ENCODE measurements at regions not wholly inside any gene's neighbourhood (a gene's known extent, or its start where the extent isn't known, plus 50 kb on each side); places are given as distances from the start of the nearest gene placed in this dataset.

DNA sequence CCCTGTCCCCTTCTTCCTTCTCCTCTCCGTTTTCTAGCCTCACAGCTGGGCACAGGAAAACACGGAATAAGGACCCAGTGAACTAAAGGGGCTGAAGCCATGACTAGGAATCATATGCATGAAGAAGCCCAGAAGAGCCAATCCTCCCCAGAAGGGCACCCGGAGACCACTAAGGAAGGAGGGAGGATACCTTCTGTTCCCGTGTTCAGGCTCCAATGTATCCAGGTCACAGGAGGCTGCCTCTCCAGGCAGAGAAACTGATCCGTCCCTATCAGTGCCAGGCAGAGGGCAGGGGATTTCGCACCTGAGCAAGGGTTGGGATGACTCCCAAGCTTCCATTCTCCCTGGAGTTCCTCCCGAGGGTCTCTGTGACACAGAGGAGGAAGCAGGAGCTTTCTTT is 246.6 kb downstream of the SNX10 start:
- Mint-ChIP-seq H3K27ac (no peak overlapping the region), H3K27me3 (ENCODE audit: low read depth) (peaks cover 40% of the 10 kb centered on the region), H3K4me3 (no peak overlapping the region), H3K4me1 (peaks cover 32% of the 10 kb centered on the region), H3K36me3 (ENCODE audit: low read depth) (no peaks in the 10 kb centered on the region), H3K9me3 (peaks cover 3% of the 10 kb centered on the region)
- TF ChIP-seq CTCF (IDR thresholded peaks at IDR 0.05; ENCODE audit: unreplicated experiment in 3 of 3): no peak

GRCh38 chr7:26538689-26539088 is 247.0 kb downstream of the SNX10 start:
- Mint-ChIP-seq H3K27me3 (ENCODE audit: low read depth) (peaks cover 40% of the 10 kb centered on the region), H3K9me3 (peaks cover 3% of the 10 kb centered on the region), H3K27ac (no peak overlapping the region), H3K4me1 (peaks cover 32% of the 10 kb centered on the region), H3K36me3 (ENCODE audit: low read depth) (no peaks in the 10 kb centered on the region), H3K4me3 (no peak overlapping the region)
- TF ChIP-seq CTCF (IDR thresholded peaks at IDR 0.05; ENCODE audit: unreplicated experiment in 3 of 3): no peak

DNA sequence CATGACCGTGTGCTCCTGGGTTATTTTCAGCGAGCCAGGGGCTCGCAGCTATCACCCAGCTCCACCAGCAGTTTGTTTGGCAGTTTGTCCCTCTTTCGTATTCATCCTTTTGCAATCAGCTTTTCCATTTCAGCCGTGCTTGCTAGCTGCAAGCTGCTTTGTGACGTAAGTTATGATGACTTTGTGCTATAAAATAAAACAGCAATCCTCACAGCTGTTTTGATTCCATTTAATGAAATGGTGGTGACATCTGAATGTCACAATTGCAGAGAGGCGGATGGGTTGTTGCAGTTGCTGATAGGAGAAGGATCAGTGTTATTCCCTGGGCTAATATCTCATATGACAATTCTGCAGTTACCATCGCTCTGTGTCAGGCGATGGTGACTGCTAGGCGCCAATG is 251.7 kb downstream of the SNX10 start:
- Mint-ChIP-seq H3K27me3 (ENCODE audit: low read depth) (peaks cover 26% of the 10 kb centered on the region), H3K27ac (peak overlapping the region in 2 of 3 experiments; percentile 12 to 35), H3K36me3 (ENCODE audit: low read depth) (no peaks in the 10 kb centered on the region), H3K9me3 (no peaks in the 10 kb centered on the region), H3K4me1 (peaks cover 36% of the 10 kb centered on the region), H3K4me3 (peak overlapping the region in 1 of 3 experiments; percentile 32)
- TF ChIP-seq CTCF (IDR thresholded peaks at IDR 0.05; ENCODE audit: unreplicated experiment in 3 of 3): no peak

DNA sequence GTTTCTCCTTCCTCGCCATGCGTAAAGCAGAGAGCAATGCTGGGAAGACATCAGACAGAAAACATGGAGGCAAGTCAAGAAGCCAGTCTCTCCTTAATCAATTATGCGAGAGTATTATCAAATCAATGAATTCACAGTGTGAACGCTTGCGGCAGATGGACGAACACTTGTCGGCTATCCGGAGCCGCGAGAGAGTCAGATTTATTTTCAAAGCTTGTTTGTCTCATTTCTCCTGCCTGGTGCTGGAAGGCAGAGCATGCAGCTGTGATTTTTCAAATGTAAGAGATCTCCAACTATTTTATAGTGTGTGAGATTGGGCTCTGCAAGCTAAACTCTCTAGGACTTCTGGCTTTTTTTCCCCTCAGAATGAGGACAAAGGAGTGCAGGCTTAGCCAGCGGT is 252.3 kb downstream of the SNX10 start:
- Mint-ChIP-seq H3K27ac (peak overlapping the region; percentile 12 to 52 (median 35)), H3K4me3 (peak overlapping the region in 1 of 3 experiments; percentile 32), H3K36me3 (ENCODE audit: low read depth) (no peaks in the 10 kb centered on the region), H3K9me3 (no peaks in the 10 kb centered on the region), H3K27me3 (ENCODE audit: low read depth) (peaks cover 20% of the 10 kb centered on the region), H3K4me1 (peaks cover 32% of the 10 kb centered on the region)
- no peak for TF ChIP-seq CTCF (IDR thresholded peaks at IDR 0.05; ENCODE audit: unreplicated experiment in 3 of 3)

DNA sequence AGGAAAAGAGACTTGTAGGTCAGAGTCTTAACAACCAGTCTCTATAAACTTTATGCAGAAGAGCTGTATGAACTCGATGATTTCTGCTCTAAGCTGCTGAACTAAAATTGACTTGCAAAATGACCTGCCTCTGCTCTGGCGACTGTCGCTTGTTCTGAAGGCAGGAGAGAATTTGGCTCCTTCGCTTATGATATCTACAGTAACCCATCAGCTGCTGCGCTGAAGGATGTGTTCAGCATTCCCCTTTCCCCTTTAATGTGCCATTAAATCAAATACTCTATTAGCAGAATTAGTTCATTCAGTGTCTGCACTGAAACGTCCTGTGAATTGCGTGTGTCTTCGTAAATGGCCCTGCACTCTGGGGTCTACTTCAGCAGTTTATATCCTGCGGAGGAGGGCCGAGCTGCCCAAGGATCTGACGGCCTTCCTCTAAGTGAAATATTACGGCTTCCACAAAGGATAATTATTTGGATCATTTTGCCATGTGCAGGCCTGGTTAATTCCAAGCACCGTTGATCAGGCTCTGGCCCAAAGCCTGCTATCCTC is 254.9 kb downstream of the SNX10 start:
- no peaks in the 10 kb centered on the region for H3K36me3 Mint-ChIP-seq (ENCODE audit: low read depth)
- TF ChIP-seq CTCF (IDR thresholded peaks at IDR 0.05; ENCODE audit: unreplicated experiment in 3 of 3): no peak
- H3K4me1 Mint-ChIP-seq: peaks cover 32% of the 10 kb centered on the region
- H3K9me3 Mint-ChIP-seq: no peaks in the 10 kb centered on the region
- peaks cover 10% of the 10 kb centered on the region for H3K27me3 Mint-ChIP-seq (ENCODE audit: low read depth)
- H3K4me3 Mint-ChIP-seq: no peak overlapping the region
- H3K27ac Mint-ChIP-seq: peak overlapping the region in 2 of 3 experiments; percentile 58 to 78

- Mint-ChIP-seq H3K36me3 (ENCODE audit: low read depth) (no peaks in the 10 kb centered on the region), H3K9me3 (no peaks in the 10 kb centered on the region), H3K27me3 (ENCODE audit: low read depth) (peaks cover 7% of the 10 kb centered on the region), H3K27ac (peak overlapping the region in 1 of 3 experiments; percentile 62), H3K4me1 (peaks cover 32% of the 10 kb centered on the region), H3K4me3 (no peak overlapping the region)
- no peak for TF ChIP-seq CTCF (IDR thresholded peaks at IDR 0.05; ENCODE audit: unreplicated experiment in 3 of 3)
Measured at GRCh38 chr7:26547156-26547555, 255.5 kb downstream of the SNX10 start.
